ENCODE measurements at regions not wholly inside any gene's neighbourhood (a gene's known extent, or its start where the extent isn't known, plus 50 kb on each side); places are given as distances from the start of the nearest gene placed in this dataset.
"Not testable (repeated sequence)": the region's sequence is repeated elsewhere in the genome, so short reads cannot be mapped to it uniquely, and the experiment has no call there.

GRCh38 chr2:64809216-64809615, 155.5 kb upstream of the SERTAD2 start:
- H4K20me1 ChIP-seq (ENCODE audit: insufficient read depth, low read length): no peaks in the 10 kb centered on the region
- no peak overlapping the region for H3K4me2 ChIP-seq (ENCODE audit: insufficient read depth, low read length)
- H3K4me3 ChIP-seq (ENCODE audit: low read depth in 1 of 2, low read length in 2 of 2): no peak overlapping the region
- DNase-seq: no peak
- no peak overlapping the region for H3K27ac ChIP-seq (ENCODE audit: low read length)
- no peak for ATAC-seq (ENCODE audit: insufficient read depth, low read depth)
- no peaks in the 10 kb centered on the region for H3K4me1 ChIP-seq (ENCODE audit: insufficient read depth, low read length)
- no peaks in the 10 kb centered on the region for H3K36me3 ChIP-seq (ENCODE audit: insufficient read depth, low read length)
- TF ChIP-seq CTCF (IDR thresholded peaks at IDR 0.05; ENCODE audit: borderline replicate concordance, extremely low read depth, low read length, poor library complexity, severe bottlenecking) (no peak), EZH2 (IDR thresholded peaks at IDR 0.05; ENCODE audit: borderline replicate concordance, low read depth, low read length, severe bottlenecking) (no peak)
- H2AFZ ChIP-seq (ENCODE audit: low read depth, low read length): no peak overlapping the region
- H3K79me2 ChIP-seq (ENCODE audit: insufficient read depth, low read length): no peaks in the 10 kb centered on the region
- H3K9me3 ChIP-seq (ENCODE audit: insufficient read depth, low read length, severe bottlenecking): no peaks in the 10 kb centered on the region
- peaks cover 11% of the 10 kb centered on the region for H3K27me3 ChIP-seq (ENCODE audit: insufficient read depth, low read length, poor library complexity)
- no peak overlapping the region for H3K9ac ChIP-seq (ENCODE audit: low read depth, low read length)

- ATAC-seq (ENCODE audit: insufficient read depth, low read depth): no peak
- Histone ChIP-seq H3K27me3 (ENCODE audit: insufficient read depth, low read length, poor library complexity) (peaks cover 13% of the 10 kb centered on the region), H3K4me3 (ENCODE audit: low read depth in 1 of 2, low read length in 2 of 2) (no peak overlapping the region), H3K79me2 (ENCODE audit: insufficient read depth, low read length) (no peaks in the 10 kb centered on the region), H3K27ac (ENCODE audit: low read length) (no peak overlapping the region), H4K20me1 (ENCODE audit: insufficient read depth, low read length) (no peaks in the 10 kb centered on the region), H3K36me3 (ENCODE audit: insufficient read depth, low read length) (no peaks in the 10 kb centered on the region), H3K4me1 (ENCODE audit: insufficient read depth, low read length) (no peaks in the 10 kb centered on the region), H3K4me2 (ENCODE audit: insufficient read depth, low read length) (no peak overlapping the region), H3K9ac (ENCODE audit: low read depth, low read length) (no peak overlapping the region), H3K9me3 (ENCODE audit: insufficient read depth, low read length, severe bottlenecking) (no peaks in the 10 kb centered on the region), H2AFZ (ENCODE audit: low read depth, low read length) (no peak overlapping the region)
- no peak for DNase-seq
- TF ChIP-seq CTCF (IDR thresholded peaks at IDR 0.05; ENCODE audit: borderline replicate concordance, extremely low read depth, low read length, poor library complexity, severe bottlenecking): no peak
- TF ChIP-seq EZH2 (IDR thresholded peaks at IDR 0.05; ENCODE audit: borderline replicate concordance, low read depth, low read length, severe bottlenecking): no peak
These were observed 158.6 kb upstream of the SERTAD2 start for GRCh38 chr2:64812285-64812684.

- ATAC-seq (ENCODE audit: insufficient read depth, low read depth): no peak
- no peaks in the 10 kb centered on the region for H3K79me2 ChIP-seq (ENCODE audit: insufficient read depth, low read length)
- TF ChIP-seq EZH2 (IDR thresholded peaks at IDR 0.05; ENCODE audit: borderline replicate concordance, low read depth, low read length, severe bottlenecking): no peak
- TF ChIP-seq CTCF (IDR thresholded peaks at IDR 0.05; ENCODE audit: borderline replicate concordance, extremely low read depth, low read length, poor library complexity, severe bottlenecking): no peak
These were observed 160.3 kb upstream of the SERTAD2 start for GRCh38 chr2:64814007-64814406.

GRCh38 chr2:64816526-64816925, 162.8 kb upstream of the SERTAD2 start:
- not testable (repeated sequence) for DNase-seq; ATAC-seq (ENCODE audit: insufficient read depth, low read depth)

More at GRCh38 chr2:64814007-64814406, 160.3 kb upstream of the SERTAD2 start:
- no peak overlapping the region for H3K9ac ChIP-seq (ENCODE audit: low read depth, low read length)
- DNase-seq: no peak
- H3K4me1 ChIP-seq (ENCODE audit: insufficient read depth, low read length): no peaks in the 10 kb centered on the region
- no peak overlapping the region for H3K4me3 ChIP-seq (ENCODE audit: low read depth in 1 of 2, low read length in 2 of 2)
- H4K20me1 ChIP-seq (ENCODE audit: insufficient read depth, low read length): no peaks in the 10 kb centered on the region
- no peaks in the 10 kb centered on the region for H3K9me3 ChIP-seq (ENCODE audit: insufficient read depth, low read length, severe bottlenecking)
- H3K4me2 ChIP-seq (ENCODE audit: insufficient read depth, low read length): no peak overlapping the region
- no peaks in the 10 kb centered on the region for H3K36me3 ChIP-seq (ENCODE audit: insufficient read depth, low read length)
- H3K27me3 ChIP-seq (ENCODE audit: insufficient read depth, low read length, poor library complexity): peaks cover 13% of the 10 kb centered on the region
- no peak overlapping the region for H2AFZ ChIP-seq (ENCODE audit: low read depth, low read length)
- H3K27ac ChIP-seq (ENCODE audit: low read length): no peak overlapping the region

More at GRCh38 chr2:64816526-64816925, 162.8 kb upstream of the SERTAD2 start:
- H3K79me2 ChIP-seq (ENCODE audit: insufficient read depth, low read length); H2AFZ ChIP-seq (ENCODE audit: low read depth, low read length); H3K27ac ChIP-seq (ENCODE audit: low read length); H3K36me3 ChIP-seq (ENCODE audit: insufficient read depth, low read length); H3K9ac ChIP-seq (ENCODE audit: low read depth, low read length); H3K4me1 ChIP-seq (ENCODE audit: insufficient read depth, low read length); H3K9me3 ChIP-seq (ENCODE audit: insufficient read depth, low read length, severe bottlenecking); H4K20me1 ChIP-seq (ENCODE audit: insufficient read depth, low read length); H3K4me3 ChIP-seq (ENCODE audit: low read depth in 1 of 2, low read length in 2 of 2); H3K4me2 ChIP-seq (ENCODE audit: insufficient read depth, low read length): not testable (repeated sequence)
- peaks cover 12% of the 10 kb centered on the region for H3K27me3 ChIP-seq (ENCODE audit: insufficient read depth, low read length, poor library complexity)

Measured in DND-41 (cell line).